Activated T-helper 2 cell treated with anti-CD3 and anti-CD28 coated beads, Interferon-gamma antibody, Interleukin-2, Interleukin-4, amounts not matched to agents 10 μg/mL and 5 μg/mL and 100 μg/mL, durations not matched to agents 14 hours and 24 hours and 36 hours (primary cell): ENCODE measurements at regions not wholly inside any gene's neighbourhood (a gene's known extent, or its start where the extent isn't known, plus 50 kb on each side); places are given as distances from the start of the nearest gene placed in this dataset.

Experiments used
- DNase-seq: peaks from one replicate; pipeline ENCODE4 v3.0.0; 2021; ENCODE audit warnings: low spot score
- H3K27ac Mint-ChIP-seq: one replicate; pipeline ENCODE4 v1.8.0; 2021; ENCODE audit warnings: mixed read lengths
- H3K27me3 Mint-ChIP-seq: one replicate; pipeline ENCODE4 v1.8.0; 2021; ENCODE audit warnings: low read depth, mixed read lengths
- H3K36me3 Mint-ChIP-seq: one replicate; pipeline ENCODE4 v1.8.0; 2021; ENCODE audit warnings: low read depth, mixed read lengths
- H3K4me1 Mint-ChIP-seq: one replicate; pipeline ENCODE4 v1.8.0; 2021; ENCODE audit warnings: low read depth, mixed read lengths
- H3K4me3 Mint-ChIP-seq: one replicate; pipeline ENCODE4 v1.8.0; 2021; ENCODE audit warnings: low read depth, mild to moderate bottlenecking, moderate library complexity, mixed read lengths
- H3K9me3 Mint-ChIP-seq: one replicate; pipeline ENCODE4 v1.8.0; 2021; ENCODE audit warnings: mixed read lengths
- intact Hi-C: fragments of 100-400 bp; cut with micrococcal nuclease; formaldehyde crosslinking; loops from one replicate; pipeline ENCODE4 v1.15.1; 2023

DNA sequence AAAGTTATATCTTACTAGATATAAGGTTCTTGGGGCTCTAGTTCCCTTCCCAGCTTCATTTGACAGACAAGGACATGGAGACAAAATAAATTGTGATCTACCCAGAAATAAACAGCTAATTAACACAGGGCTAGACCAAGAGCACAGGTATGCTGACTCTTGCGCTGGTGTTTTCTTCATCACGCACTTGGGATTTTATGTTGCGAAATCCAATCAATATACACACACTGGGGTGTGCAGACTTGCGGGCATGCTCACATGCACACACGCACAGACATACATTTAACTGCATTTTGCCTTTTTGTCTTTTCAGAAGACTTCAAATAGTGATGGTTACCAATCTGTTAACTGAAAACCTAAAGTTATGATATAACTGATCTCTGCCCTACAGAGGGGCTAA is 91.2 kb downstream of the LRATD1 start:
- no peak for DNase-seq
- H3K4me3 Mint-ChIP-seq: no peak overlapping the region
- H3K27me3 Mint-ChIP-seq: no peaks in the 10 kb centered on the region
- H3K4me1 Mint-ChIP-seq: no peaks in the 10 kb centered on the region
- H3K27ac Mint-ChIP-seq: no peak overlapping the region
- H3K36me3 Mint-ChIP-seq: no peaks in the 10 kb centered on the region
- H3K9me3 Mint-ChIP-seq: no peaks in the 10 kb centered on the region
- intact Hi-C loops: no loop called here

DNA sequence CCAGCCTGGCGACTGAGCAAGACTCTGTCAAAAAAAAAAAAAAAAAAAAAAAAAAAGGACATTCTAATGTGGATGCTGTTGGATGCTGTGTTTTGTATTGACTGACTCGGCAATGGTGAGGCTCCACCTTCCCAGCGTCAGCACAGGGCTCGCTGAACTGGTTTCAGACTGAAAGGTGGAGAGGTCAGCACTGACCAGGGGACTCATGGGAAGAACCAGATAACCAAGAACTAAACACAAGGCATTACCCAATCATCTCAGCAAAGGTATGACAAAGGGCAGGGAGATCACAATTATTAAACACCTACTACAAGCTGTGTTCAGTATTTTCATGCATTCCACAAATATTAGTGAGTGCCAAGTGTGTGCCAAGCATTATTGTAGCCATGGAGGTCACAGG is 103.2 kb downstream of the LRATD1 start:
- Mint-ChIP-seq H3K4me3 (no peak overlapping the region), H3K36me3 (no peaks in the 10 kb centered on the region), H3K9me3 (no peaks in the 10 kb centered on the region), H3K4me1 (no peaks in the 10 kb centered on the region), H3K27me3 (no peaks in the 10 kb centered on the region), H3K27ac (no peak overlapping the region)
- intact Hi-C loops: no loop called here
- DNase-seq: no peak

DNA sequence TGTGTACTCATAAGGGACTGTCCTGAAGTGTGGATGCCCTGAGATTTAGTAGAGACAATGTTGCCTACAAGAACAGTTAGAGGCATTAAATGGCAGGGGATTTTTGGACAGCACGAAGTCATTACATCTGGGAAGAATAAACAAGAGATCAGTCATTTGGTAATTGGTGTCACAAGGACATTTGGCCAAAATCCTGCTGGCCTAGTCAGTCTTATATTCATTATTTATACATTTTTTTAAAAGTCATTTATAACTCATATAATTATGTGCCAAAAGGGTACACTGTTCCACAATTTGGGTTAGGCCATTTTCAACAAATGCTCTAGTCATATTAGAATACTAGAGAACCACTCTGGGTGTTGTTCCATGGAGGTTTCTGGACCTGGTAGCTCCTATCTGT is 104.7 kb downstream of the LRATD1 start:
- Mint-ChIP-seq H3K4me3 (no peak overlapping the region), H3K27ac (no peak overlapping the region), H3K9me3 (no peaks in the 10 kb centered on the region), H3K27me3 (no peaks in the 10 kb centered on the region), H3K36me3 (no peaks in the 10 kb centered on the region), H3K4me1 (no peaks in the 10 kb centered on the region)
- intact Hi-C loops: no loop called here
- DNase-seq: no peak

DNA sequence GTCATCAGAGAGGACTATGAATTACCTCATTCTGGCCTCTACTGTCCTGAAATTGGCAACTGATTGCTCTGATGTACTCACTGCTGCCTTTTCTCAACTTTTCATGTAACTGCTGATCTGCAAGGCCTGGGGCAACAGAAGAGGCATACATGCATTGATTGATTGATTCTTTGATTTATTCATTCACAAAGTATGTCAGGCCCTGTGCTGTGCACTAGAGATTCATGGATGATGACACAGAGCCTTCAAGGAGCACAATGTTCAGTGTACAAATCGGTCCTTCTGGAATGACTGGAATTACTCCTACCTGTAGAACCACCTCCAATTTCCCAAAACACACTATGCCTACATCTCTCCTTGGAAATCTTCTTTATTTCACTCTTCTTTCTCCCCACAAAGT is 111.3 kb downstream of the LRATD1 start:
- Mint-ChIP-seq H3K4me1 (no peaks in the 10 kb centered on the region), H3K27me3 (no peaks in the 10 kb centered on the region), H3K27ac (no peak overlapping the region), H3K36me3 (no peaks in the 10 kb centered on the region), H3K4me3 (no peak overlapping the region), H3K9me3 (no peaks in the 10 kb centered on the region)
- DNase-seq: no peak
- intact Hi-C loops: no loop called here

DNA sequence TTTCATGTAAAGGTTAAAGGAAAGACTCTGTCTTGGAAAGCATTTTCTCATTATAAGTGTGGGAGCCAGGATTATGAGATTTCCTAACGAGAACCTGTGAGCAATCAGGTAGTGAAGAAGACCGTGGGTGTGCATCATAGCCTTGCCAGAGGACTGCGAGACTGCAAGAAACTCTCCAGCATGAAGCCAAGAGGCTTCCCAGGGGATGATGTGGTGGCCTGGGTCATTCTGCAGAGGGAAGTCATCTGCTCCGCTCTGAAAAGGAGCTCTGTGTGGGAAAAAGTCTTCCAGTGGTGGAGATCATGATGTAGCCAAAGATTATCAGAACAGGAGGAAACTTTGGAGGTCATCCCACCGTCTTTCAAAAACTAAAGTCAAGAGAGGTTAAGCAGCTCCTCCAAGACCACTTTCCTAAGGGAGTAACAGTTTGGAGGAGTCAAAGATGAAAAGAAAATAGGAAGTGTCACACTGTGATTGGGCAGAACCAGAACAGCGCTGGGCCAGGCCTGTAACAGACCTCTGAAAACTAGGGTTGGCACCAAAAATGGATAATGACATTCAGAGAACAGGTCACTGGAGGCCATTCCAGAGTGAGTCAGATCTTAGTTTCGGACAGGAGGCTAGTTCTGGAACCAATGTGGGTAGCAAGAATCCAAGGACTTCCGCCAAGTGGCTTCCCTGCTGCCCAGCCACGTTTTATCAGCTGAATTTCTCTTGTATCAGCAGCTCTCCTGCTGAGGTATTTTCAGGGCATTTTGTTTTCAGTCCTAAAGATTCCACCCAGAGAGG is 113.0 kb downstream of the LRATD1 start:
- no peaks in the 10 kb centered on the region for H3K27me3 Mint-ChIP-seq
- intact Hi-C loops: no loop called here
- H3K27ac Mint-ChIP-seq: no peak overlapping the region
- no peak overlapping the region for H3K4me3 Mint-ChIP-seq
- H3K4me1 Mint-ChIP-seq: no peaks in the 10 kb centered on the region
- H3K36me3 Mint-ChIP-seq: no peaks in the 10 kb centered on the region
- no peaks in the 10 kb centered on the region for H3K9me3 Mint-ChIP-seq
- no peak for DNase-seq

DNA sequence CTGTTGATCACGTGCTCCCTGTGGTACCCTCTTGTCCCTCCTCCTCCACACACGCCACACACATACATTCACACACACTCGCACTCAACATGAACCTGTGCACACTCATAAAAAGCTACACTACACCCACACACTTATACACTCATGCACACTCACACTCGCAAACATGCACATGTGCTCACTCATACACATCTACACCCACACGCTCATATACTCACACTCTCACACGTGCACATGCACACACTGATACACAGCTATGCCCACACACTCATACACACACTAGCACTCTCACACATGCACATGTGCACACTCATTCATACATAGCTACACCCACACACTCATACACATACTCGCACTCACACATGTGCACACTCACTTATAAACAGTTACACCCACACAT is 113.6 kb downstream of the LRATD1 start:
- H3K4me3 Mint-ChIP-seq: no peak overlapping the region
- no peak overlapping the region for H3K27ac Mint-ChIP-seq
- H3K36me3 Mint-ChIP-seq: no peaks in the 10 kb centered on the region
- H3K4me1 Mint-ChIP-seq: no peaks in the 10 kb centered on the region
- intact Hi-C loops: no loop called here
- DNase-seq: no peak
- no peaks in the 10 kb centered on the region for H3K9me3 Mint-ChIP-seq
- H3K27me3 Mint-ChIP-seq: no peaks in the 10 kb centered on the region

DNA sequence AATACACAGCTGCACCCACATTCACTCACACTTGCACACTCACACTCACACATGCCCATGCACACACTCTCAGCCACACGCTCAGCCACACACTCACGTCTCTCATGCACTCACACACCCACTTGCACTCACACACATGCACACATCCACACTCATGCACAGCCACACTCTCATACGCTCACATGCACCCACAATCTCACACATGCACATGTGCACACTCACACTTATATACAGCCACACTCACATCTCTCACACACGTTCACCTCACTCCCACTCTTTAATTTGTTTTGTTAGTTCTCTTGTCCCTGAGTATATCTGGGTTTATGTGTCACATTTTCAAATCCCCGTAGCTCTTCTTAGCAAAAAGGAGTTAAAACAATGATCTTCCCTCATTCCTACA is 114.9 kb downstream of the LRATD1 start:
- H3K36me3 Mint-ChIP-seq: no peaks in the 10 kb centered on the region
- intact Hi-C loops: no loop called here
- no peak overlapping the region for H3K27ac Mint-ChIP-seq
- no peak overlapping the region for H3K4me3 Mint-ChIP-seq
- no peak for DNase-seq
- H3K27me3 Mint-ChIP-seq: no peaks in the 10 kb centered on the region
- no peaks in the 10 kb centered on the region for H3K4me1 Mint-ChIP-seq
- no peaks in the 10 kb centered on the region for H3K9me3 Mint-ChIP-seq

DNA sequence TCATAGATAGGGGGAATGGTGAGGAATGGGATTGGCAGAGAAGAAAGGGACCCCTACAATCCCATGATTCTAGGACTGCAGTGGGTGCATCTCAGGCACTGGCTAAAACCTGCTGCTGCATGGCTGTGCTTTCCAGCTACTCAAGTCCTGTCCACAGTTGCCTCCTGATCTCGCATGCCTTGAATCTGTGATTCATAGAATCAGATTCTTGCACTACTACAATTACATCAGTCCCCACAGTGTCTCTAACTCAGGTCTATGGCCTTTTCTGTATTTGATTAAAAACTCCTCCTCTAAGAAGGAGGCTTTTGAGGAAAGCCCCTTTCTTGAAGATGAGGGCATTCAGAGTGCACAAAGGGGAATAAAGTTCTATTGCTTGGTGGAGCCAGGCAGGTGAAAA is 117.4 kb downstream of the LRATD1 start:
- no peaks in the 10 kb centered on the region for H3K36me3 Mint-ChIP-seq
- H3K27me3 Mint-ChIP-seq: no peaks in the 10 kb centered on the region
- DNase-seq: no peak
- no peak overlapping the region for H3K4me3 Mint-ChIP-seq
- intact Hi-C loops: no loop called here
- H3K27ac Mint-ChIP-seq: no peak overlapping the region
- no peaks in the 10 kb centered on the region for H3K4me1 Mint-ChIP-seq
- no peaks in the 10 kb centered on the region for H3K9me3 Mint-ChIP-seq

DNA sequence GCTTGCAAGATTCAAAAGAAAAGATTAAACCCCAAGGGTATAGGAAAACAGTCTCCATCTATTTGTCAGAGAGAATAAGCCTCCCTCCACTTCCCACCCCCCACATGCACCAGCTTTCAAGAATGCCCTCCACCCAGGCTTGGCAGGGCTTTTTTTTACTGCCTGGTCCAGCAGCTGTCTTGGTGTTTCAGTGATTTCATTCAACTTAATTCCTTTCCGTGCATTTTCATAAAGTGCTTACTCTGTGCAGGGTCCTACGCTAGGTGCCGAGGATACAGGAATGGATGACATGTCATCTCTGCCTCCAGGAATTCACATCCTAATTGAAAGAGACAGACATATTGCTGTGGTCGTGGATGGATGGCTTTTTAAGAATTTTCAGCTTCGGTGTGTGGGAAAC is 117.9 kb downstream of the LRATD1 start:
- no peaks in the 10 kb centered on the region for H3K9me3 Mint-ChIP-seq
- no peaks in the 10 kb centered on the region for H3K4me1 Mint-ChIP-seq
- no peak for DNase-seq
- no peak overlapping the region for H3K27ac Mint-ChIP-seq
- H3K27me3 Mint-ChIP-seq: no peaks in the 10 kb centered on the region
- intact Hi-C loops: no loop called here
- H3K4me3 Mint-ChIP-seq: no peak overlapping the region
- H3K36me3 Mint-ChIP-seq: no peaks in the 10 kb centered on the region

DNA sequence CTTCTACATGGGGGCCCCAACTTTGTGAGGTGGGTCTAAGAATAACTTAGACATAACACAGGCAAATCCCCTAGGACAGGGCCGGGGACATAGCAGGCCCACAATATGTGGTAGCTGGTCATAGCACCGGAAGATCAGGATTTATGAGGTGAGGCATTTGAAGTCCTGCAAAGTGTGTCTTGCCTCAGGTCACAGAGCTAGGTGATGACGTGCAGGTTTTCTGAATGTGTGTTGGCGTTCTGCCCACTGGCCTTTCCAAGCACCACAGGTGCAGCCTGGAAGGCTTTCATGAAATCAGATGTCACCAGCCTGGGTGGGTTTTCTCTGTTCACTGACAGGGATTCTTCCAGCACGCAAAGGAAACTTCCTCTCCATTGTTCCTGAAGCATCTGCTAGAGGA is 119.1 kb downstream of the LRATD1 start:
- intact Hi-C loops: no loop called here
- no peaks in the 10 kb centered on the region for H3K9me3 Mint-ChIP-seq

DNA sequence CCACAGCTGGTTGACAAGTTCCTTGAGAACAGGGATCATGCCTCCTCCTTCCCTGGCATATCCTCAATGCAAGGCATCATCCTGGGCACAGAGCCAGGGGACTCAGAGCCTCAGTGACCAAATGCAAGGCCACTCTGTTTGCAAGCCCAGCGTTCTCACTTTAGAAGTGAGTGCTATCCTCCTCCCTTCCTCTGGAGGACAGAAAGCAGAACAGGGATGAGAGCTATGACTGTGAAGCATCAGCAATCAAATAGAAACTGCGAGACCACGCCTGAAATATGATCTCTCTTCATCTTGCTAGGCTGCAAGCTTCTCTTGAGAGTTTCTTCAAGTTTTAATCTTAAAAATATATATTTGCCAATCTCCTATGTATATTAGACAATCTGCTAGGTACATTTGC is 119.8 kb downstream of the LRATD1 start:
- intact Hi-C loops: no loop called here
- Mint-ChIP-seq H3K9me3 (no peaks in the 10 kb centered on the region), H3K27ac (no peak overlapping the region), H3K27me3 (no peaks in the 10 kb centered on the region), H3K4me3 (no peak overlapping the region), H3K4me1 (no peaks in the 10 kb centered on the region), H3K36me3 (no peaks in the 10 kb centered on the region)
- no peak for DNase-seq

More for the DNA sequence above, 119.1 kb downstream of the LRATD1 start:
- no peaks in the 10 kb centered on the region for H3K27me3 Mint-ChIP-seq
- H3K4me1 Mint-ChIP-seq: no peaks in the 10 kb centered on the region
- H3K27ac Mint-ChIP-seq: no peak overlapping the region
- no peak for DNase-seq
- H3K4me3 Mint-ChIP-seq: no peak overlapping the region
- H3K36me3 Mint-ChIP-seq: no peaks in the 10 kb centered on the region

DNA sequence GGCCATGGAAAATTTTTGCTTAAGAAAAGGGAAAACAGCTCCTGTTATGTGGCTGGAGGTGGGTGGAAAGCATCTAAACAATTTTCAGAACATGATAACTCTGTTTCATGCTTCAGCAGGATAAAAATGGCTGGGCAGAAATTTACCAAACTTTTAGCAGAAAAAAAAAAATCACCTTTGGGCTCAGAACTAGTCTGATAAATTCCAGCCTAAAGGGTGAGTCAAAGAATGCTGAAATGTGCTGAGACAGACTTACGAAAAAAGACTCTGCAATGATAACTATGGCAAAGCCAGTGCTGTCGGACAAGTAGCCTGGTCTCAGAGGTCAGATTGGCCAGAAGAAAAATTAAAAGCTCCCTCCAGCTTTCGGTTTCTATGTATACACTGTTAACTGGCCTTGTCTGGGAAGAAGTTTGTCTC is 123.6 kb downstream of the LRATD1 start:
- Mint-ChIP-seq H3K4me3 (no peak overlapping the region), H3K4me1 (no peaks in the 10 kb centered on the region), H3K27ac (no peak overlapping the region), H3K27me3 (no peaks in the 10 kb centered on the region), H3K9me3 (no peaks in the 10 kb centered on the region), H3K36me3 (no peaks in the 10 kb centered on the region)
- no peak for DNase-seq
- intact Hi-C loops: no loop called here

DNA sequence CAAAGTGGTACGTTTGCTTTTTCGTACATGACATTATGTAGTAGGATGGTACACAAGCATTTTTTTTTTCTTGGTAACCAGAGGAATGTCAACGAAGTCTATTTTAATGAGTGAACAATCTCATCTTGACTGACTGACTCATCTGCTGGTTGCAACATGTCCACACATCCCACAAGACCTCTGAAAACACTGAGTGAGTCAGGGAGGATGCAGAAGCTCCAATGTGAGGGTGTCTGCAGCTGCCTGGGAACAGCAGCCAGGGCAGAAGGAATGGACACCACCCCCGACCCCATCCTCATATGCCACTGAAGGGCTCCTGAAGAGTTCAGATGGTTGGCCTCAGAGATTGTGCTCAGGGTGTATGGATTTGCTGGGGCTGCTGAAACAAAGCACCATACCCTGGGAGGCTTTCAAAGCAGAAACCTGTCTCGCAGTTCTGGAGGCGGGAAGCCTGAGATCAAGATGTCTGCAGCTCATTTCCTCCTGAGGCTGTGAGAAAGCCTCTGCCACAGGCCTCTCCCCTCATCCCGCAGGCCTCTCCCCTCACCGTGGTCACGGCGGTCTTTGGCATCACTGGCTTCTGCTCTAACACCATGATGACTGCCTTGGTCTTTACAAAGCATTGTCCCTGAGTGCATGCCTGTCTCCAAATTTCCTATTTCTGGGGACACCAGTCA is 124.6 kb downstream of the LRATD1 start:
- no peak overlapping the region for H3K4me3 Mint-ChIP-seq
- no peak for DNase-seq
- no peaks in the 10 kb centered on the region for H3K4me1 Mint-ChIP-seq
- H3K9me3 Mint-ChIP-seq: no peaks in the 10 kb centered on the region
- H3K27ac Mint-ChIP-seq: no peak overlapping the region
- no peaks in the 10 kb centered on the region for H3K36me3 Mint-ChIP-seq
- H3K27me3 Mint-ChIP-seq: no peaks in the 10 kb centered on the region
- intact Hi-C loops: no loop called here
